Esophagus squamous epithelium (tissue), 4 donors: ENCODE measurements at regions not wholly inside any gene's neighbourhood (a gene's known extent, or its start where the extent isn't known, plus 50 kb on each side); places are given as distances from the start of the nearest gene placed in this dataset.

Experiments
- POLR2A ChIP-seq, 4 donors: fragments of 450-650 bp; IDR thresholded peaks; one replicate each; pipeline ENCODE4 v1.6.1; 2017; ENCODE audit warnings: antibody characterized with exemption in 4 of 4, mild to moderate bottlenecking in 4 of 4, moderate library complexity in 3 of 4
- TF ChIP-seq, protein P1 (sequence below), 6 experiments: fragments of 450-650 bp in 4 of 6; fragments of 200-600 bp in 2 of 6; sonication (generic) in 2 of 6; IDR thresholded peaks; one replicate each; pipeline ENCODE4 v1.5.1; 2016 to 2019; ENCODE audit warnings: antibody characterized with exemption in 6 of 6, mild to moderate bottlenecking in 4 of 6, moderate library complexity in 4 of 6

DNA sequence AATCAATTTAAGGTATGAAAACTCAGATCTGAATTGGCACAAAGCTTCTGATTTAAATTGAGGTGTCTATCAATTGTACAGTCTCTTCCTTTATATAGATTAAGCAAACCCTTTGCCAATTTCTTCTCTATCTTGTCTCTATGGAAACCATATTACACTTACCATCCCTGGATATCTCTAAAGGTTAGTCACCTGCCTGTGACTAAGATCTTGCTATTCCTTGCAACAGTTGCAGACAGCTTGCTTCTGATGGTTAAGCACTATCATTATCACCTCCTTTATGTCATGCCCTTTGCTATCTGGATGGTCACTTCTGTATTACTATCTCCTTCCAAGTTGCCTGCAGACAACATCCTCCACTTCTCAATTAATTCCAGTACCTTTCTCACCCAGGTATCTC lies 998.6 kb upstream of the B3GALT2 start:
- TF ChIP-seq, protein P1, sequence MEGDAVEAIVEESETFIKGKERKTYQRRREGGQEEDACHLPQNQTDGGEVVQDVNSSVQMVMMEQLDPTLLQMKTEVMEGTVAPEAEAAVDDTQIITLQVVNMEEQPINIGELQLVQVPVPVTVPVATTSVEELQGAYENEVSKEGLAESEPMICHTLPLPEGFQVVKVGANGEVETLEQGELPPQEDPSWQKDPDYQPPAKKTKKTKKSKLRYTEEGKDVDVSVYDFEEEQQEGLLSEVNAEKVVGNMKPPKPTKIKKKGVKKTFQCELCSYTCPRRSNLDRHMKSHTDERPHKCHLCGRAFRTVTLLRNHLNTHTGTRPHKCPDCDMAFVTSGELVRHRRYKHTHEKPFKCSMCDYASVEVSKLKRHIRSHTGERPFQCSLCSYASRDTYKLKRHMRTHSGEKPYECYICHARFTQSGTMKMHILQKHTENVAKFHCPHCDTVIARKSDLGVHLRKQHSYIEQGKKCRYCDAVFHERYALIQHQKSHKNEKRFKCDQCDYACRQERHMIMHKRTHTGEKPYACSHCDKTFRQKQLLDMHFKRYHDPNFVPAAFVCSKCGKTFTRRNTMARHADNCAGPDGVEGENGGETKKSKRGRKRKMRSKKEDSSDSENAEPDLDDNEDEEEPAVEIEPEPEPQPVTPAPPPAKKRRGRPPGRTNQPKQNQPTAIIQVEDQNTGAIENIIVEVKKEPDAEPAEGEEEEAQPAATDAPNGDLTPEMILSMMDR (IDR thresholded peaks at IDR 0.05): no peak
- TF ChIP-seq POLR2A (IDR thresholded peaks at IDR 0.05): no peak
